ENCODE measurements at regions not wholly inside any gene's neighbourhood (a gene's known extent, or its start where the extent isn't known, plus 50 kb on each side); places are given as distances from the start of the nearest gene placed in this dataset.

DNA sequence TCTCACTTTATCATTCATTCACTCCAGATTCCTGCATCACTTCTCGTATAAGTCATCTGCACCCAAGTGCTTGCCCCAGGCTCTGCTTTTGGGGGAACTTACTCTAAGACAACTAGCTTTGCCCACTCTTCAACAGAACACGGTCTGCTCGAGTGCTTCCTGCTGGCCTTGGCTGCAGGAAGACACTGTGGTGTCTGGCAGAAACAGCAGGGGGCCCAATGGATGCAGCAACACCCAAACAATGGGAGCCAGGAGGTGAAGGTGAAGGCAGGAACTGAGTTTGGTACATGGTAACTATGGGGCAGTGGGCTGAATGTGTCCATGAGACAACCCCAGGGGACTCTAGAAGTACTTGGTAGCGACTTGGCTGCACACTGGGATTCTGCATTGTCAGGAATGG is 344.0 kb downstream of the REEP3 start:
- TF ChIP-seq, protein P1, sequence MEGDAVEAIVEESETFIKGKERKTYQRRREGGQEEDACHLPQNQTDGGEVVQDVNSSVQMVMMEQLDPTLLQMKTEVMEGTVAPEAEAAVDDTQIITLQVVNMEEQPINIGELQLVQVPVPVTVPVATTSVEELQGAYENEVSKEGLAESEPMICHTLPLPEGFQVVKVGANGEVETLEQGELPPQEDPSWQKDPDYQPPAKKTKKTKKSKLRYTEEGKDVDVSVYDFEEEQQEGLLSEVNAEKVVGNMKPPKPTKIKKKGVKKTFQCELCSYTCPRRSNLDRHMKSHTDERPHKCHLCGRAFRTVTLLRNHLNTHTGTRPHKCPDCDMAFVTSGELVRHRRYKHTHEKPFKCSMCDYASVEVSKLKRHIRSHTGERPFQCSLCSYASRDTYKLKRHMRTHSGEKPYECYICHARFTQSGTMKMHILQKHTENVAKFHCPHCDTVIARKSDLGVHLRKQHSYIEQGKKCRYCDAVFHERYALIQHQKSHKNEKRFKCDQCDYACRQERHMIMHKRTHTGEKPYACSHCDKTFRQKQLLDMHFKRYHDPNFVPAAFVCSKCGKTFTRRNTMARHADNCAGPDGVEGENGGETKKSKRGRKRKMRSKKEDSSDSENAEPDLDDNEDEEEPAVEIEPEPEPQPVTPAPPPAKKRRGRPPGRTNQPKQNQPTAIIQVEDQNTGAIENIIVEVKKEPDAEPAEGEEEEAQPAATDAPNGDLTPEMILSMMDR (IDR thresholded peaks at IDR 0.05; ENCODE audit: low read length), result no peak
- TF ChIP-seq EZH2 (IDR thresholded peaks at IDR 0.05; ENCODE audit: borderline replicate concordance, low read length), result no peak
